Lung (tissue), 11 donors: ENCODE measurements at regions not wholly inside any gene's neighbourhood (a gene's known extent, or its start where the extent isn't known, plus 50 kb on each side); places are given as distances from the start of the nearest gene placed in this dataset.

Experiments used
- ATAC-seq: fragments of 200-7000 bp; cut with Tn5 transposase; one replicate; pipeline ENCODE4 v1.9.1; 2020; ENCODE audit warnings: moderate number of reproducible peaks; ENCODE audit not compliant: insufficient read depth, low FRiP score
- DNase-seq, 3 donors: peaks; one replicate each; pipeline ENCODE4 v3.0.0-alpha.2; 2013 to 2017
- H3K27ac ChIP-seq, 2 donors: one replicate each; pipeline ENCODE4 v1.5.1; 2013; ENCODE audit warnings: mild to moderate bottlenecking in 2 of 2, moderate library complexity in 2 of 2, control low read depth in 1 of 2, inconsistent platforms in 1 of 2, low read depth in 1 of 2, low read length in 1 of 2
- H3K27me3 ChIP-seq, 3 donors: one replicate each; pipeline ENCODE4 v1.5.1; 2013; ENCODE audit warnings: low read length in 2 of 3; ENCODE audit not compliant: control insufficient read depth in 3 of 3, insufficient read depth in 3 of 3
- H3K36me3 ChIP-seq, 4 donors: one replicate each; pipeline ENCODE4 v1.5.1; 2013; ENCODE audit warnings: low read length in 4 of 4, mild to moderate bottlenecking in 1 of 4, moderate library complexity in 1 of 4; ENCODE audit not compliant: control insufficient read depth in 4 of 4, insufficient read depth in 4 of 4
- H3K4me1 ChIP-seq, 5 donors: one replicate each; pipeline ENCODE4 v1.5.1; 2013; ENCODE audit warnings: low read length in 5 of 5, mild to moderate bottlenecking in 2 of 5, moderate library complexity in 1 of 5; ENCODE audit not compliant: control insufficient read depth in 5 of 5, insufficient read depth in 5 of 5
- H3K4me3 ChIP-seq: one replicate; pipeline ENCODE4 v1.5.1; 2013; ENCODE audit warnings: mild to moderate bottlenecking, control low read depth, moderate library complexity
- H3K9ac ChIP-seq, 2 donors: one replicate each; pipeline ENCODE4 v1.5.1; 2013; ENCODE audit warnings: low read length in 2 of 2, control low read depth in 1 of 2; ENCODE audit not compliant: insufficient read depth in 1 of 2
- H3K9me3 ChIP-seq, 4 donors: one replicate each; pipeline ENCODE4 v1.5.1; 2013; ENCODE audit warnings: low read length in 3 of 4, mild to moderate bottlenecking in 1 of 4, moderate library complexity in 1 of 4; ENCODE audit not compliant: control insufficient read depth in 4 of 4, insufficient read depth in 3 of 4
- WGBS, 2 donors: extraction: QIAGEN DNeasy Blood & Tissue Kit; methylation state at CpG; one replicate each; pipeline ENCODE4 v1.1.7; 2013; 5-methylcytosine and 5-hydroxymethylcytosine counted together
- TF ChIP-seq, protein P1 (sequence below): IDR thresholded peaks from 2 replicates; pipeline ENCODE4 v1.5.1; 2012; ENCODE audit warnings: mild to moderate bottlenecking; ENCODE audit errors: control extremely low read depth, extremely low read depth
- donor health status: control.
- donor health status: control.
- donor health status: Bipolar disorder and iron deficiency.
- donor health status: healthy.
- donor health status: DM: yes; HTN: yes; CAD: no.

GRCh38 chr14:42143114-42143513 lies 536.4 kb downstream of the LRFN5 start:
- ATAC-seq = no peak
- H3K4me1 ChIP-seq = peaks cover 0 to 4% (median 0%) of the 10 kb centered on the region in 5 donors
- 85 to 90% methylated on average over 2 of the region's 2 CpGs for WGBS, 2 donors

DNA sequence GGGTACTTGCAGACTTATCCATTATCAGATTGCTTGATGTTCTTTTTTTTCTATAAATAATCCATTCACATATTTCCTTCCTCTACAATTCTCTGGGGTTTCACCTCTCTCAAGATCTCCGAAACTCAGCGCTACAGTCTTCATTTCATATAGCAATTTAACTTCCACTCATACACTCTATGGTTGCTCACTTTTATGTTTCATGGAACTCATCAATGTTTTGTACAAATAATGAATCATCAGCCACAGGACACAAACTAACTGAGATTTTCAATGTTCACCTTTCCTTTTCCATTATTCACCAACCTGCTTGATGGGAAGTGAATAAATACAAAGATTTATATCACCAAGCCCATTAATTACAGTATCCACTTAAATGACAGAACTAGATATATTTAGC lies 534.7 kb downstream of the LRFN5 start:
- ATAC-seq = no peak
- Histone ChIP-seq H3K27ac (no peak overlapping the region), H3K9me3 (no peaks in the 10 kb centered on the region), H3K36me3 (no peaks in the 10 kb centered on the region), H3K4me1 (peaks cover 0 to 4% (median 0%) of the 10 kb centered on the region in 5 donors), H3K4me3 (no peak overlapping the region), H3K9ac (no peak overlapping the region), H3K27me3 (no peaks in the 10 kb centered on the region)
- TF ChIP-seq, protein P1, sequence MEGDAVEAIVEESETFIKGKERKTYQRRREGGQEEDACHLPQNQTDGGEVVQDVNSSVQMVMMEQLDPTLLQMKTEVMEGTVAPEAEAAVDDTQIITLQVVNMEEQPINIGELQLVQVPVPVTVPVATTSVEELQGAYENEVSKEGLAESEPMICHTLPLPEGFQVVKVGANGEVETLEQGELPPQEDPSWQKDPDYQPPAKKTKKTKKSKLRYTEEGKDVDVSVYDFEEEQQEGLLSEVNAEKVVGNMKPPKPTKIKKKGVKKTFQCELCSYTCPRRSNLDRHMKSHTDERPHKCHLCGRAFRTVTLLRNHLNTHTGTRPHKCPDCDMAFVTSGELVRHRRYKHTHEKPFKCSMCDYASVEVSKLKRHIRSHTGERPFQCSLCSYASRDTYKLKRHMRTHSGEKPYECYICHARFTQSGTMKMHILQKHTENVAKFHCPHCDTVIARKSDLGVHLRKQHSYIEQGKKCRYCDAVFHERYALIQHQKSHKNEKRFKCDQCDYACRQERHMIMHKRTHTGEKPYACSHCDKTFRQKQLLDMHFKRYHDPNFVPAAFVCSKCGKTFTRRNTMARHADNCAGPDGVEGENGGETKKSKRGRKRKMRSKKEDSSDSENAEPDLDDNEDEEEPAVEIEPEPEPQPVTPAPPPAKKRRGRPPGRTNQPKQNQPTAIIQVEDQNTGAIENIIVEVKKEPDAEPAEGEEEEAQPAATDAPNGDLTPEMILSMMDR = no peak
- DNase-seq = no peak
- 93 to 98% methylated on average over 2 of the region's 2 CpGs for WGBS, 2 donors

More at GRCh38 chr14:42143114-42143513, 536.4 kb downstream of the LRFN5 start:
- TF ChIP-seq, protein P1 = no peak
- Histone ChIP-seq H3K9ac (no peak overlapping the region), H3K27me3 (no peaks in the 10 kb centered on the region), H3K9me3 (no peaks in the 10 kb centered on the region), H3K27ac (no peak overlapping the region), H3K36me3 (no peaks in the 10 kb centered on the region), H3K4me3 (no peak overlapping the region)
- no peak for DNase-seq

GRCh38 chr14:42140831-42141279 lies 534.2 kb downstream of the LRFN5 start:
- Histone ChIP-seq H3K9me3 (no peaks in the 10 kb centered on the region), H3K4me3 (no peak overlapping the region), H3K27ac (no peak overlapping the region), H3K9ac (no peak overlapping the region), H3K4me1 (peaks cover 0 to under 1% (median 0%) of the 10 kb centered on the region in 5 donors), H3K36me3 (no peaks in the 10 kb centered on the region), H3K27me3 (no peaks in the 10 kb centered on the region)
- DNase-seq (no peak), ATAC-seq (no peak)
- 68 to 78% methylated on average over 1 of the region's 1 CpG for WGBS, 2 donors
- TF ChIP-seq, protein P1 = no peak

DNA sequence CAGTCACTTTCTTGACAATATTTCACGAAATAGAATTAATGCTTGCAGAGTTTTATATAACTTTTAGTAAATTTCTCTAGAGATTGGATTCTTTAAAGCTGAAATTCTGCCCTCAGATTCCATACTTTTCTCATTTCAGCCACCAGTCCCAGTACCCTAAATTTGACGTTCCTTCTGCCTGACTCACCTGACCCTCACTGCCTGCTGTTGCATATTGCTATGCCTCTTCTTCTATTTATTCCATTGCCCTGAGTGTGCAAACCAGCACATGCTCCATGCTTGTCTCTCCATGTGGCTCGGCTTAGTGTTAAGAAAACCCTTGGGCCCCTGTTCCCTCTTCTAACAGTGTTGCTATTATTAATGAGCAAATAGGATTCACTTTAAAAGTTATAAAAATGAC lies 533.3 kb downstream of the LRFN5 start:
- no peaks in the 10 kb centered on the region for H3K27me3 ChIP-seq
- no peak overlapping the region for H3K4me3 ChIP-seq
- TF ChIP-seq, protein P1 = no peak
- no peaks in the 10 kb centered on the region for H3K36me3 ChIP-seq
- H3K9ac ChIP-seq = no peak overlapping the region
- WGBS, 2 donors = 73 to 82% methylated on average over 3 of the region's 3 CpGs
- no peaks in the 10 kb centered on the region for H3K9me3 ChIP-seq
- DNase-seq = no peak
- no peaks in the 10 kb centered on the region for H3K4me1 ChIP-seq
- no peak overlapping the region for H3K27ac ChIP-seq
- ATAC-seq = no peak
